ENCODE measurements at regions not wholly inside any gene's neighbourhood (a gene's known extent, or its start where the extent isn't known, plus 50 kb on each side); places are given as distances from the start of the nearest gene placed in this dataset.

- DNase-seq = no peak
- H3K4me1 ChIP-seq = no peaks in the 10 kb centered on the region
- no peak for TF ChIP-seq CTCF (IDR thresholded peaks at IDR 0.05)
- H3K36me3 ChIP-seq = no peaks in the 10 kb centered on the region
- intact Hi-C loops (cut with DNase I) = no loop called here
- no peak overlapping the region for H3K4me3 ChIP-seq
- H3K27me3 ChIP-seq (ENCODE audit: low read depth) = no peaks in the 10 kb centered on the region
- H3K27ac ChIP-seq = no peak overlapping the region
- no peaks in the 10 kb centered on the region for H3K9me3 ChIP-seq
- no peak for ATAC-seq
These were observed 320.2 kb downstream of the MED10 start for GRCh38 chr5:6058055-6058715.

- TF ChIP-seq CTCF (IDR thresholded peaks at IDR 0.05) = no peak
- no peak for ATAC-seq
These were observed 322.1 kb downstream of the MED10 start for GRCh38 chr5:6056280-6056679.

GRCh38 chr5:6049662-6050061 lies 328.7 kb downstream of the MED10 start:
- H3K4me3 ChIP-seq = no peak overlapping the region
- no peak for TF ChIP-seq CTCF (IDR thresholded peaks at IDR 0.05)
- intact Hi-C loops (cut with DNase I) = no loop called here
- DNase-seq (no peak), ATAC-seq (no peak)
- H3K27ac ChIP-seq = no peak overlapping the region
- H3K4me1 ChIP-seq = no peaks in the 10 kb centered on the region
- no peaks in the 10 kb centered on the region for H3K36me3 ChIP-seq
- no peaks in the 10 kb centered on the region for H3K9me3 ChIP-seq
- no peaks in the 10 kb centered on the region for H3K27me3 ChIP-seq (ENCODE audit: low read depth)

More at GRCh38 chr5:6056280-6056679, 322.1 kb downstream of the MED10 start:
- intact Hi-C loops (cut with DNase I) = no loop called here
- Histone ChIP-seq H3K4me1 (no peaks in the 10 kb centered on the region), H3K27ac (no peak overlapping the region), H3K36me3 (no peaks in the 10 kb centered on the region), H3K4me3 (no peak overlapping the region), H3K27me3 (ENCODE audit: low read depth) (no peaks in the 10 kb centered on the region), H3K9me3 (no peaks in the 10 kb centered on the region)
- no peak for DNase-seq

- H3K4me1 ChIP-seq = no peaks in the 10 kb centered on the region
- H3K4me3 ChIP-seq = no peak overlapping the region
- DNase-seq (no peak), ATAC-seq (no peak)
- intact Hi-C loops (cut with DNase I) = no loop called here
- no peaks in the 10 kb centered on the region for H3K36me3 ChIP-seq
- H3K9me3 ChIP-seq = no peaks in the 10 kb centered on the region
- no peak for TF ChIP-seq CTCF (IDR thresholded peaks at IDR 0.05)
- no peaks in the 10 kb centered on the region for H3K27me3 ChIP-seq (ENCODE audit: low read depth)
- no peak overlapping the region for H3K27ac ChIP-seq
These were observed 329.6 kb downstream of the MED10 start for GRCh38 chr5:6048746-6049145.

- H3K4me3 ChIP-seq = no peak overlapping the region
- no peak for TF ChIP-seq CTCF (IDR thresholded peaks at IDR 0.05)
- no peak for DNase-seq
- no peaks in the 10 kb centered on the region for H3K4me1 ChIP-seq
- ATAC-seq = no peak
- no peaks in the 10 kb centered on the region for H3K9me3 ChIP-seq
- intact Hi-C loops (cut with DNase I) = no loop called here
- H3K27ac ChIP-seq = no peak overlapping the region
- no peaks in the 10 kb centered on the region for H3K27me3 ChIP-seq (ENCODE audit: low read depth)
- no peaks in the 10 kb centered on the region for H3K36me3 ChIP-seq
These were observed 331.9 kb downstream of the MED10 start for GRCh38 chr5:6046296-6046967.

Measured in lower lobe of right lung (tissue), 2 donors.